HTERT RPE-1 (cell line): ENCODE measurements at regions not wholly inside any gene's neighbourhood (a gene's known extent, or its start where the extent isn't known, plus 50 kb on each side); places are given as distances from the start of the nearest gene placed in this dataset.
"Not testable (repeated sequence)": the region's sequence is repeated elsewhere in the genome, so short reads cannot be mapped to it uniquely, and the experiment has no call there.

Source experiments
- in situ Hi-C: fragments of 300-500 bp; cut with MboI; formaldehyde crosslinking; loops from 4 replicates; pipeline ENCODE4 v1.14.3; 2020; ENCODE audit warnings: low sequenced_read_pairs

DNA sequence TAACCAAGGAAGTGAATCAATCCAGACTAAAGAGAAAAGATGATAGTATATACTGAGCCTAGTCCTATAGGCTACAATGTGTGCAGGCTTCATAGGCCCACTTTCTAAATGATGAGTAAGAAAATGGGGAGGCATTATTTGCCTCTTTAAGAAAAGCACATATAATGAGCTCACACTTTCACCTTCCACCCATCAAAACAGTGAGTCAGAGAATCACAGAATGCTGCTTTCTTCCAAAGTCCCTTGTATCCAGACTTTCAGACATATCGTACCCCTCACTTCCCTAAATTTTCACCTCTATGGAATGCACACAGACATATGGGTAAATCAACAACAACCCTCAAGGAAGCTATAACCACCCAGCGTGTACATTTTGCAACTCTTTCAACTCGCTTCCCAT lies 286.4 kb upstream of the PRKD1 start:
- in situ Hi-C loops, result no loop called here

DNA sequence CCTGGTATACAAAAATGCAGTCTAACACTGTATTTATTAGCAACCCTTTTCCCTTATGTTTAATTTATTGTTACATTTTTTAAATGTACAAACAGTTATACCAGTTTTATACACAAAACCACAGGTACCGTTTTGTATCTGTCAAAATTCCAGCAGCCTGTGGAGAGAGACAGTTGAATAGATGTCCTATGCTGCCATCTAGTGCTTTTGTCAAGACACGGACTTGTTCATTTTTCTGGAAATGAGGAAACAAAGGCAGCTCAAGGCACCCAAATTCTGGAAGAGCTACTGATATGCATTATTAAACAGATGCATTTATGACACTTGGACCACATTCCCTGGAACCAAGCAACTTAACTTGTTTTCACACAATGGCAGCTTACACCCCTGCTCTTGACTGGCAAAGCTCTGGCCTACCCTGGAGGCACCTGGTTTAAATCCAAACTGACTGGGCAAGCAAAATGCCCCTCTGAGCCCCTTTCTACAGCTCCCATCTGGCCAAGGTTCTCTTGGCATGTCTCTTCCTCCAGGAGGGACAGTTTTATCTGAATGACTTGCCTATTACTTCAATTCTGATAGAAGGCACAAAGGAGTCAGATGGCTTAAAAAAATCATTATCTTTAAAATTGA lies 286.9 kb upstream of the PRKD1 start:
- in situ Hi-C loops, result no loop called here

DNA sequence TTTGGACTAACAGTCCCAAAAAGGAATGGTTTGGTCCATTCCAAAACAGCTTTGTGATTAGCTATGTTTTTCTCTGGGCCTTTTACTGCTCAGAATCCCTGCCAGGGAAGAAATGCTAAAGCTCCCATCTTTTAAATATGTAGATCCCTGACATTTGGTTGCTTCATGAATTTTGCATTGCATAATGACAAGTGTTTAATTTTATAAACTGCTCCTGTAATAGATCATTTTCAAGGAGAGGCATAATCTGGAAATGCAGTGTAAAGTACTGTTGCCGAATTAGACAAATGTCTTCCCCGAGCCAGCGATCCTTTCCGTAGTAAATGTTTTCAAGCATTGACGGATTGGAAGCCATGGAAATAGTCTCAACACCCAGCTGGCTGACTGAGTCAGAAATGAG lies 291.3 kb upstream of the PRKD1 start:
- in situ Hi-C loops, result no loop called here

DNA sequence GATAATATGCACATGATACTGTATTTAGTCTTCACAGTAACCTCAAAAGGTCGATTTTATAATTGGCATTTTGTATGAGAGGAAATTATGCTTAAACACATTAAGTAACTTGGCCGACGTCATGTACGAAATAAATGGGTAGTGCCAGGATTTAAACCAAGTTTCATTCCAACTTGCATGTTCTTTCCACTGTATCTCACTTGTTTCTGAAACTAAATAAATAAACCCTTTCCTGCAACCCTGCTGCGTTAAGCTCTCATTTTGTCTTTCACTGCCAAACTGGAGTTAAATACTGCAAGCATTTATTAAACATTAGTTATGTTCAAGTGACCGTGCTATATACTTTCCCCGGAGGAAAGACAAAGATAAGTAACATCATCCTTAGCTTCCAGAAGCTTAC lies 293.9 kb upstream of the PRKD1 start:
- in situ Hi-C loops, result no loop called here

DNA sequence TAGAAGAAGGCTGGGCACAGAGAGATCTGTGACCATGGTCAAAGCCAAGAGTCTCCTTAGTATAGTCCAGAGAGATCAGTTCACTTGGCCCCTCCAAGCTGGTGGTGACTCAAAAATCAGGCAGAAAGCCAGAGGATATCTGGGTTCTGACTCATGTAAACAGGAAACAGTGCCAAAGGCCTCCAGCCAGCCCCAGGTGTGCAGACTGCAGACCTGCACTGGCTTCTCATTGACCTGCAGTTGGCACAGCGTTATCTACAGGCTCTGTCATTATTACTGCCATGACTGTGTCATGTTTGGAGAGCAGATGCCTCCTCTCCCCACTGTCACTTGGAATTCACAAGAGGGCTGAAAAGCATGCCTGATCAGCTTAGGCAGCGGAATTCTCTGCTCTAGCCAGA lies 295.7 kb upstream of the PRKD1 start:
- in situ Hi-C loops, result no loop called here

DNA sequence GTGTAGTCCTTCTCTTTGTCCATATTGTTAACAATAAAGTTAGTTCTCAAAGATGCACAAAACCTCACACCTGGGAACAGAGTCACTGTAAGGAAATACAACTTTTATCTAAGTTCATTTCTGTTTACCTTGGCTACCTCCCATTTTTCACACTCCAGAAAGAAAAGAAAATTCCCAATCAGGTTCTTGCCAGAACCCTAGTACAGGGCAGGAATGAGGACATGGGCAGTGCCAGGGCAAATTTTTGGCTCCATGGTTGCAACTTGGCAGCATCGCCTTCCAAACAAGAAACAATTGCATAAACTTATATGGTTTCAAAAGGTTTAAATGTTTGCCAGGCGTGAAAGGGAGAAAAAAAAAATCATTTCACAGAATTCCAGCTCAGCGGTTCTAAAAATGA lies 296.3 kb upstream of the PRKD1 start:
- in situ Hi-C loops, result no loop called here

DNA sequence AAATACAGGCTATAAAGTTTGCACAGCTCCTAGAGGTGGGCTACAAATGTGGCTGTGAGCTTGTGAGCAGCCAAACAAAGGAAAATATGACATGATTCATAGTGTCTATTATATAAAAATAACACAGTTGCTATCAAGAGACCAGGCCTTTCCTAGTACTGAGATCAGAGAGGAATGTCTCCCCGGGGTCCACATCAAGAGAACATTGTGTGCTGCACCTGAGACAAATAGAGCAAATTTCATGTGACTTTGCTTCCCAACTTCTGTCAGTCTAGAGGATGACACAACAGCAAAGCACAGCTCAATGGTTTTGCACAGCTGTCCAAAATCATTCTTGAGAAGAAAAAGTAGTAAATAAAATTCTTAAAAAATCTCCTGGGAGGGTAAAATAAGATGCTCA lies 297.5 kb upstream of the PRKD1 start:
- in situ Hi-C loops, result no loop called here

DNA sequence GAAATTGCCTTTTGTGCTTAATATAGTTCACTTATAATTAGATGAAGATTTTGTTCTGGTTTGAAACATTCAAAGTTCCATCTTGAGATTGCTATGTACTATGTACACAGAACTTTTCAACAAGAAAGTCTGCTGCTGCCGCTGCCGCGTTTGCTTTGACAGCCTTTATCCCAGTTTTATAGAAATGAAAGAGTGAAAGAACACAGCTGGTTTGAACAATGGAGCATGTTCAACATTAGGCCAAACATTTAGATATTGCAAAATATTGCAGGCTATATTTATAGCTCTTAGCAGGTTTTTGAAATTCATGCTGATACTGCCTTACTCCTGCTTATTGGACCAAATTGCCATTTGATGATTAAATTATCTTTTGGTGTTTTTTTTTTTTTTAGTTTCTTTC lies 299.8 kb upstream of the PRKD1 start:
- in situ Hi-C loops, result no loop called here

DNA sequence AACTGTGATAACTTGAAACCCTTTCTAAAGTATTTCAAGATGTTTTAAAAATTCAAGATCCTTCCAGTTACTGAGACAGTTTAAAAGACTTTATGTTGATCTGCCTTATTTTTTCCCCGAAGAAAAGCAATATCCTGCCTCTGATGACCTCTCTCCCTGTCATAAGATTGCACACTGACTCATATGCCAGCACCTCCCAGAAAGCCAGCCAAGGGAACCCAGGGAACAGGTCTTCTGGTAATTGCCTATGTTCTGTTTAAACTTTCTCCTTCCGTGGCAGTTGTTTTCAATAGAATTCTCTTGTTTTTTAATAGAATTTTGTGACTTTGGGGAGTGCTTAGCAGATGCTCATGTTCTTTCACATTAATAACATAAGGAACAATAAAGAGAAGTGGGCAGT lies 300.2 kb upstream of the PRKD1 start:
- in situ Hi-C loops, result no loop called here

DNA sequence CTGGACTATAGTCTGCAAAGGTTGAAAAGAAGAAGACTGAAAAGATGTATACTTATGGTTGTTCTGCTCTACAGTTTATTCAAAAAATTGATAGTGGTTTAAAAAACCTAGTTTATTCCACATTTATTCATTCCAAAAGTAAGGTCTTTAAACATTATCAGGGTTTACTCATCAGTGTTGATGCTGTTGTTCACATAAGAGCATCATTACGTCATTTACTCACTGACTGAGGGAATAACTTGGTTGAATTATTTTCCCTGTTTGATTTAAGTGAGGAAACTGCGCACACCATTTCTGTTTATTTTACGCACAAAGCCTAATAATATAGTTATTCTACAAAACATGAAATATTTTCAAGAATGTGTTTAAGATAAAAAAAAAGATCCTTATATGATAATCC lies 303.1 kb upstream of the PRKD1 start:
- in situ Hi-C loops, result no loop called here

DNA sequence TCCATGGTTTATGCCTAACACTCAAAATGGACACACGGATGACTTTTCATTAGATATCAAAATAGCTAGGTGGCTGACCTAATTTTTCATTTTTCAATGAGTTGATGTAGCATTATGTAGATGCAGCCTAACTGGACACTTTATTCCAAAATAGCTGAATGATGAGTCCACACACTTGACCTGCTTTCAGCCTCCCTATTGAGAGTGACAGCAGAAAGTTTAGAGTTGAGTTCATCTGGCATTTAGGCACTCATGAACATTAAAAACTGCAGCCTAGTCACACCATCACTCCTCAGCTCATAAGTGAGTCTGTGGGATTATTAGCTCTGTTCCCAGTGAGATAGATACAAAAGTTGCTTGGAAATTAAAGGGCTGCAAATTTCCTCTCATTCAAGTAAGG lies 307.3 kb upstream of the PRKD1 start:
- in situ Hi-C loops, result no loop called here

DNA sequence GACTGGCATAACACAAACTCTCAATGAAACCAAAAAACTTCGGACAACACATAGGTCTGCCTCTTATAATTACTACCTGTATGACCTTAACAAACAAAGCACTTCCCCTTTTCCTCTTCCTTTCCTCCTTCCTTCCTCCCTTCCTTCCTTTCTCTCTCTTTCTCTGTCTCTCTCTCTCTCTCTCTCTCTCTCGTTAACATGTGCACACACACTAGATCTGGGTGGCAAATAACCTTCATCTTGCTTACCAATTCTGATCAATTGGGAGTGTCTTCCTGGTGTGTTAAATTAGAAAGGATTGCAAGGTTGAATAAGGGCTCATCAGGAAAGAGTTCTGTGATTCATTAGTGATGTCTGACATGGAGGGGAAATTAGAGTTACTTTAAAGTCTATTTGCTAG lies 307.8 kb upstream of the PRKD1 start:
- in situ Hi-C loops, result no loop called here

DNA sequence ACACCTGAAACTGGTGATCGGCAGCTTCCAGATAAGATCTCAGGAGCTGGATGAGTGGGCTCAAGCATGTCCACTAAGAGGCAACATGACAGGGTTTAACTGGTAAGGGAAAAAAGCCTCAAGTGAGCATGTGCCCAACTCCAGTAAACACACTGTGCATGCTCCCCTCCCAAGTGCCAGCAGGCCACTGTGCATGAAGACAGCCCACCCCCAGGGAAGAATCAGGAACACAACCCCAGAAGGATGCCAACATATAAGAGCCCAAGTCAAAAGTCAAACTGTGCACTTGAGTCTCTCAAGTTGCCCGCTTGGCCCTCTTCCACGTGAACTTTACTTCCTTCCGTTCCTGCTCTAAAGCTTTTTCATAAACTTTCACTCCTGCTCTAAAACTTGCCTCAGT lies 311.3 kb upstream of the PRKD1 start:
- in situ Hi-C loops, result no loop called here

DNA sequence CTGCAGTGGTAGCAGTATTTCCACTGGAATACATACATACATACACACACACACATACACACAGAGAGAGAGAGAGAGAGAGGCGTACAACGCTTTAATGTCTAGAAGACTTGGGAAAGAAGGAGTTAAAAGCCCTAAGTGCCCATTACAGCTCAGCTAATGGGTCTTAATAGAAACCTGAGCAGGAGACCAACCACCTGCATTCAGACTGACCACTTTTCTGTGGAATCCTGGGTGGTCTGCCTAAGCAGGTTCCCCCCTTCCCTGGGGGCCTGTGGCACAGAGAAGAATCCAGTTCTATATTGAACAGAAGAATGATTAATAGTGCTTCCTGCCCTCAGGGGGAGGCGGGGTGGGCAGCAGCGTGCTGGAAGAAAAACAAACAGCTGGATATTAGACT lies 312.4 kb upstream of the PRKD1 start:
- in situ Hi-C loops, result no loop called here

DNA sequence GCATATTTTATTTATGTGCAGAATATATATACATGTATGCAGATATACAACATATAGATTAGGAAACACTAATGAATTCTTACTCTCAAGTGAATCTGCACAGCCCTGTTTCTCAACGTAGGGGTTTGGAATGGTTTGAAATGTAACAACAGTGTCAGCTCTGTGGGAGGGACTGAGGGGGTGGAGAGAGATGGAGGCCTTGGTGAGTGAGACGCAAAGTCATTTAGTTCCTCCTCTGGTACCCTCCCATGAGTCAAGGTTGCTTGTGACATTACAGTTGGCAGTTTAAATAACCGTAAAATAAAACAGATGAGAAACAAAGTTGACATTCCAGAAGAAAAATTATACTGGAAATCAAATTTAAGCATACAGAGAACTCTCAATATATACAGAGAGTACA lies 313.0 kb upstream of the PRKD1 start:
- in situ Hi-C loops, result no loop called here

DNA sequence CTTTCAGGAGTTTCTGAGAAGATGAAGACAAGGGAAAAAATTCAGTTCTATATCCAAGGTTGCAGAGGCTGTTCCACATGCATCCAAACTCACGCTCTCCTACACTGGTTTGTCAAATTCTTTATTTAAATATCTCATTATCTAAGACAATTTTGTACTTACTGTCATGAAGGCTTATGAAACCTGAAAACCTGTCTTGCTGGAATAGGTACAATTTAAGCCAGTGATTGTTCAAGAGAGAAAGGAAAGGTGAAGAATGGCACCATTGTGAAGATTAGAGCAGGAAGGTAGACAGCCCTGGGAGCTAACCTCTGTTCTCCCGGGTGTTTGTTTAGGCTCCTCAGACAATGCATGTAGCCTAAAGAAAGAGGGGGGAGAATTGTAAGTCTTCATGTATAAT lies 315.1 kb upstream of the PRKD1 start:
- in situ Hi-C loops, result no loop called here

DNA sequence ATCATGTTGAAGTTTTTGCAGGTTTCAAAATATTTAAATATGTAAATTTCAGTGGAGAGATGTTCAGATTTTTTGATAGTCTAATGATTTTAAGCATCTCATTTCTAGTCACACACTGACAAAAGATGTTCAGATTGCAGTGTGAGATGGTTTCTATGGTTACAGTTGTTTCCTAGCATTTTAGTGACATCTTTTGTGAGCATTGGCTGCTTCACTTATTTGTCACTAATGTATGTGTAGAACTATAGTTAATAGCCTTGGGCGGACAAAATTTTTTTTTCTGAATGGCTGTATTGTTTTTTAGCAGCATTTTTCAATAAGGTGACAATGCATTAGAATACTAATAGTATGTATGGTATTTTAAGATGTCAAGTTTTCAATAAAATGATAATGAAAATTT lies 315.6 kb upstream of the PRKD1 start:
- in situ Hi-C loops, result no loop called here

DNA sequence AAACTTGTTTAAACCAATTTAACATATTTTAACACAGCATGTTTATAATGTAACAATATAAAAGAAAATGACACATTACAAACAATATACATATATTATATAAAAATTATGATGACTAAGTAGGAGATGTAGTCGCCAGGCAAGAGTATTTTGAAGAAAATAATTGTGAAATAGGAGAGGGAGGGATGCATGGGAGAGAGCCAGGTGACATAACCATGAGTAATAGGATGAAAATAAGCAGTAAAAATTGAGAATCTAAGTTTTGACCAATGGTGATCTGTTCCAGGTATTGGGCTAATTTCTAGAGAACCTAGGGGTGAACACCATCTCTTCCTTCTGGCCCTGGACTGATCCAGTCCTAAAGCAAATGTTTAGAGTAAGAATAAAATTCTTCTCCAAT lies 315.2 kb upstream of the G2E3 start:
- in situ Hi-C loops, result no loop called here

DNA sequence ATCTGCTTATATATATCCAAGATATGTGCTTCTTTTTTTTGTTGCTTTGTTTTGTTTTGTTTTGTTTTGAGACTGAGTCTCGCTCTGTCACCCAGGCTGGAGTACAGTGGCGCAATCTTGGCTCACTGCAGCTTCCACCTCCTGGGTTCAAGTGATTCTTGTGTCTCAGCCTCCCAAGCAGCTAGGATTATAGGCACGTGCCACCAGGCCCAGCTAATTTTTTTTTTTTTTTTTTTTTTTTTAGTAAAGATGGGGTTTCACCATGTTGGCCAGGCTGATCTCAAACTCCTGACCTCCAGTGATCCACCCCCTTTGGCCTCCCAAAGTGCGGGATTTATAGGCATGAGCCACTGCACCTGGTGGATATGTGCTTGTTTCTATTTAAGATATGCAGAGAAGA lies 314.6 kb upstream of the G2E3 start:
- in situ Hi-C loops, result not testable (repeated sequence)

DNA sequence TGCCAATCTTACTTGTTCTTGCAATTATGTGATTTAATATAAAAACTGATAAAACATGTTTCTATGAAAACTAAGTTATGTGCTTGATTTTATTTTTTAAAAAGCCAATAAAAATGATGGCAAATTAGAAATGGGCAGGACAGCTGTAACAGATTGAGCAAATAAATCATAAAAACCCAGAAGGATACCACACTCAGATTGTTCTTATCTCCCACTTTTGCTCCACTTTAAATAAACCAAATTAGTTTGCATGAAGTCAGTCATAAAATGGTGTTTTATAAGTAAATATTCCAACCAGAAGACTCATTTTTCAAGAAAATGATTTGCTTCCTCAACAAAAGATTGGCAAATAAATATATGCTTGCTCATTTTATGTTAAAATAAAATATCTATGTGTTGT lies 307.9 kb upstream of the G2E3 start:
- in situ Hi-C loops, result no loop called here

DNA sequence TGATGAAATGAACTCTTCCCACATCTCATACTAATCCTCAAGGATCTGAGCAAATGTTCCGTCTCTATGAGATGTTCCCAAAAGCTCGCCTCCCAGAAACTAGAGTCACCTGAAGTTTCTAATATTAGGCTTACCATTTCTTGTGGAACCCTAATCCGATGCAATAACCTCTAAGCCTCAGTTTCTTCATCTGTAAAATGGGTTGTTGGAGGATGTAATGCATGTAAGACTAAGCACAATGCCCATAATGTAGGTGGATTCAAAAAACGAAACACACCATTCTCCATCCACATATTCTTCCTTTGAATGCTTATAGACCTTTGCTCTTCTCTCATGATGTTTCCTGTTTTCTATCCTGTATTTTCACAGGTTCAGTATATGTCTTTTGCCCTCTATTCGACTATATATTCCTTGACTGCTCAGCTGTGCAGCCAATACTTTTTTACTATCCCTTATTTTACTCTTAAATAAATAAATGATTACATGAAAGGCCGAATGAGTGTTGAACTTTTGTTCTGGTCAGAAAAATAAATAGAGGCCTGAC lies 307.3 kb upstream of the G2E3 start:
- in situ Hi-C loops, result no loop called here

DNA sequence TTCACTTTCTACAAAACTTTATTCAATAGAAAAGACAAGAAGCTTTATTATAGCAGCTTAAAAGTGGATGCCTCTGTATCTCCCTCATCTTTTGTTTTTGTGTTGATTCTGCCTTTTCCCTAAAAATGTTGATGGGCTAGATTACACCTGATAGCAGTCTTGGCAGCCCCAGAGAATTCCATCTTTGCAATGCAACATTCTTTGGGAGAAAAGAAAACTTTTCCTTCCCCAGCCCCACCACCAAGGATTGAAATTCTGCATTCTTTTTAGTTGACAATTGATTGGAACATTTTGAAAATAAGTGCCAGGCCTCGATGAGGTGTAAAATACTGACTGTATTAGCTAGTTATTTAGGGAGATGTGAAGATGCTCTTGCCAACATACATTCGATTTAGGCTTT lies 306.8 kb upstream of the G2E3 start:
- in situ Hi-C loops, result no loop called here
